HG02970 (cell line): ENCODE measurements at regions not wholly inside any gene's neighbourhood (a gene's known extent, or its start where the extent isn't known, plus 50 kb on each side); places are given as distances from the start of the nearest gene placed in this dataset.

Experiments used
- ATAC-seq: cut with Tn5 transposase; IDR thresholded peaks from one replicate; pipeline ENCODE4 v1.9.1; 2021; ENCODE audit warnings: mild to moderate bottlenecking, moderate library complexity, moderate number of reproducible peaks; ENCODE audit not compliant: unreplicated experiment, low FRiP score

DNA sequence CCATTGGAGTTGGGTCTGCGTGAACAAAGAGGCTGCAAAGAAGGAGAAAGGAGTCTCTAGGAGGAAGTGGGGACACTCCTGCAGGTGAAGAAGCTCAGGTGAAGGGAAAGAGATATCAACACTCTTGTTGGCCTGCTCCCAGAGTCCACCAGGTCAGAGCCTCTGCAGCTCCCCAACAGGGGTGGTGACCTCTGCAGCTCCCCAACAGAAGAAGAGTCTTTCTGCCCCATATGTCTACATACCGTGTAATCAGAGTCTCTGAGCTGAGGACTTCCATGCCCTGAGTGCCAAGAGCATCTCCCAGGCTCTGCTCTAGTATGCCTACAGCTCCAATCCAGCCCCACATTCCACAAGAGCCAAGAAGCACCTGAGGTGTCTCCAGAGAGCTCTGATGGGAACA lies 67.4 kb upstream of the TRPC7 start:
- ATAC-seq: no peak

DNA sequence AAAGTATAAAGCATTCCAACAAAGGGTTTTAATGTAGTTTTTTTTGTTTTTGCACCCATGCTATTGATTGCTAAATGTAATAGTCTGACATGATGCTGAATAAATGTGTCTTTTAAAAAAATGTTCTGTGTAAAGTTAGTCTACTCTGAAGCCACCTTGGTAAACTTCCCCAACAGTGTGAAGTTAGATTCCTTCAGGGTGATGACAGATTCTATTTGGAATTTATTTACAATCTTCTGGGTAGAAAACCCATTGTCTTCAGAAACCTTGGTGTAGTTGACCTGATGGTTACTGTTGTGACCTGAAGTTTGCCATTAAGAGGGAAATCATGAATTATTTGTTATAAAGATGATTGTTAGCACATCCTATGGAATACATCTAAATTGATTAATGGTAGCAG lies 64.7 kb upstream of the TRPC7 start:
- no peak for ATAC-seq

DNA sequence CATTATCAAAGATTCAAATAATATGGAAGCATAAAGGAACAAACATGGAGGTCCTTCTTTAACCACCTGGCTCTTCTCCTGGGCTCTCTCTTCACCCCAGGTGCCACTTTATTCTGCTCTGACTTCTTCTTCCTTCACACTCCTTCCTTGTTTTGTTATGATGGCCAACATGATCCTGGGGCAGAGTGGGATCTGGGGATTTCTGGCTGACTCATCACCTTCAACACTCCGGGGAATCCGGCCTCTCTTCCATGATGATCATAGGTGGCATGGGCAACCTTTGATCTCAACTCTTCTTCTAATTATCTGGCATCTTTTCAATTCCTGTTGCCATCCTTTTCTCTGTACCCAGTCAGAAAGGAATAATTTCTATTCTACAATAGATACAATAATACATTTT lies 62.1 kb upstream of the TRPC7 start:
- ATAC-seq: no peak

DNA sequence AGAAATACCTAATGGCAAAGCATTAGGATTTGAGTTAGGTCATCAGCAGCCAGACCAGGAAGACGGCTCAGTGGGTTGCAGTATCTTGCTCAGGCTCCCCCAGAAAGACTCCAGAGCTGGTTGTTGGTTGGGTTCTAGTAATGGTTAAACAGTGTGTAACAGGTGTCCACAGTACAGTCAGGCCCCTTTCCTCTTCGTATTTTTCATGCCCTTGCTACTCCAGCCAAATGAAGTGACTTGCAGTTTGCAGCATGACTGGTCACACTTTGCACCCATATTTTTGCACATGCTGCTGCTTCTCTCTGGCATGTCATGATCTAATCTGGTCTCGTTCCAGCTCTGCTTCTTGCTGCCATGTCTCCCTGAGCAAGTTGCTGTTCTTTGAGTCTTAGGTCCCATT lies 60.6 kb upstream of the TRPC7 start:
- ATAC-seq: no peak

DNA sequence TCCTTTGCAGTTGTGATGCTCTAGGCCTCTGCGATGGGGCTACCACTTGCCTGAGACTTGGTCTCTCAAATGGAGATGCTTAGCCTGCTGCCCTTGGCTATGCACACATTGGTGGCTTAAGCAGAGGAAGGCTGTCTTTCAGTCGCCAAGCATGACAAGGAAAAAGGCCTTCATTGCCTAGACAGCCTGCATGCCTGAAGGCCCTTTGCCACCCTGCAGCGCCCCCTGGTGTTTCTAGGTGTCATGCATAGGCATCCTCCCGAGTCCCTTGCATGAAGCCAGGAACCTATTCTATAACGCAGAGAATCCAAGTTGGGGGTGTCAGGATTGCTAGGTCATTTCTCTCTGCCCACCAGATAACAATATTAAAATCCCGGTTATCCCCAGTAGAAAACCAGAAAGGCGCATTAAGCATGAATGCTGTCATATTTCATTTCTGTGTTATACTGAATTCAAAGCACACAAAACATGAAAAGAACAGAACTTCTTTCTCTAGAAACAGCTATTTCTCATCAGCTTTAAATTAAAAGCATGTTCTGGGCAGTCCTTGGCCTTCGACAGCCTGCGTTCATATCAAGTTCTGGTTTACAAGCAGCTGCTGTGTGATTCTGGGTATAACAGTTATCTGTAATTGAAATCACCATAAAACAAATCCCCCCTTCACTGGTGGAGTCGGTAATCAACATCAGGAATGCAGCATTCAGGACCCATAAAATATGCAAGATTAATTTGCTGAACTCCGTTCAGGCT lies 59.7 kb upstream of the TRPC7 start:
- peak; percentile 75 for ATAC-seq

DNA sequence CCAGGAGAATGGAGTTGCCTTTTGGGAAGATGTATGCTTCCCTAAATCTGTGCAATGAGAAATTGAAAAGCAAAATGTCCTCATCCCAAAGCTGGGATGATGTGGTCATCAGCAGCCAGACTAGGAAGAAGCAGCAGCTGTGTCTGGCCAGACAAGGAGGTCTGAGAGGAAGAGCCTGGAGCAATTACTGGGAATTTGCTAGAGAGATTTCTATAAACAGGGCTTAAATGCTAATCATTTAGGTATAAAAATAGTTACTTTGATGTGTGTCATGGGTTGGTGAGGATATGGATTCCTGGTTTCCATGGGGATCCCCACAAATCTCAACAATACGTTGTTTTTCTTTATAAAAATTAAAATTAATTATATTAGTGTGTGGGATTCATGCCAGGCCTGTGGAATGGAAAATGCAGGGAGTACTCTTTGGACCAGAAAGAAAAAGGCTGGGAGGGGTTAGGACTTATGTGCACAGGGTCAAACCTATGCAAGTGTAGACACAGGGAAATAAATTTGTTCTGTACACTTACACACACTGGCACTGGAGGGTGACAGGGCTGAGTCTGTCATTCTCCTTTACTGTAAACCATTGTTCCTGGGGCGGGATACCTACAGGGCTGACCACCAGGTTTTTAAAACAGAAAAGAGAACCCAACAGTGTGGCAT lies 58.7 kb upstream of the TRPC7 start:
- ATAC-seq: no peak

DNA sequence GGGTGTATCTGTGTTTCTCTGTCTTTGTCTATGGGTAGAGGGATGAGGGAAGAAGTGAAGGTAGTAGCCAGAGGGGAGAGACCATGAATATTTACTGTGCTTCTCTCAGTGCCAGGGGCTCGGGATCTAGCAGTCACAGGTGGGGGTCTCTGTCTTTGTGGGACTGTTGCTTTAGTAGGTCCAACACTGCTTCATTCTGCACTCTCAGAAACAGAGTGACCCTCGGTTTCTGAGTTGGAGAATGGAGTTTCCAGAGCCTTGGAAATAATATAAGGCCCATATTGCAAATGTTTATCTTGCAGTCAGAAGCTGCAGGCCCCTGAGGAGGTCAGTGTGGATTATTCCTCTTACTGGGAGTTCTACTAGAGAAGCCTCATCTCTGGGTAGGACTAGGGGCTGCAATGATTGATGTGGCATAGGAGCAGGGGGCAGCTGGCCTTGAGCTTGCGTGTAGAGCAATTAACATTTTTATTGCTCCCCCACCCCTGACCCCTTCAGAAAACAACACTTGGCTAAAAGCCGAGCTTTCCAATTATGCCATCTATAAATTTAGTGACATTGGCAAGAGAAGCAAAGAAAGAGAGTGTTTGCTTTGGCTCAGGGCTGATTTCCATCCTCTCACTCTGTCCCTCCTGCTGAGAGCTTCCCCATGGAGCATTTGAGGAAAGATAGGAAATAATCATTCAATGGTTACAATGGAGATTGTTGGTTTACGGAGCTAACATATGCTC lies 55.0 kb upstream of the TRPC7 start:
- no peak for ATAC-seq

DNA sequence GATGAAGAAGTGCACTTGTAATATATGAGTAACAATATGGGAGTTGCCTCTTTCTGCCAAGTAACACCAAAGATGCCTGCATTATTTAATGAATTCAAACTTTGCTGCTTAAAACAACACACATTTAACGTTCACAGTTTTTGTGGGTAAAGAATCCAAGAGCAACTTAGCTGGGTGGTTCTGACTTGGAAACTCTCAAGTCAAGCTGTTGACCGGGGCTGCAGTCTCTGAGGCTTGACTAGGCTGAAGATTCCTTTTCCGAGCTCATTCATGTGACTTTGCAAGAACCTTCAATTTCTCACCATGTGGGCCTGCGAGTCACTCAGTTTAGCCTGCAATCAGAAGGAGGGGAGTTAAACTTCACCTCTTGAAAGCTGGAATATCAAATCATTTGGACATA lies 53.0 kb upstream of the TRPC7 start:
- ATAC-seq: no peak
